ENCODE measurements at regions not wholly inside any gene's neighbourhood (a gene's known extent, or its start where the extent isn't known, plus 50 kb on each side); places are given as distances from the start of the nearest gene placed in this dataset.
A peak's percentile ranks its signal among the peaks of the same experiment; 100 is the strongest.

DNA sequence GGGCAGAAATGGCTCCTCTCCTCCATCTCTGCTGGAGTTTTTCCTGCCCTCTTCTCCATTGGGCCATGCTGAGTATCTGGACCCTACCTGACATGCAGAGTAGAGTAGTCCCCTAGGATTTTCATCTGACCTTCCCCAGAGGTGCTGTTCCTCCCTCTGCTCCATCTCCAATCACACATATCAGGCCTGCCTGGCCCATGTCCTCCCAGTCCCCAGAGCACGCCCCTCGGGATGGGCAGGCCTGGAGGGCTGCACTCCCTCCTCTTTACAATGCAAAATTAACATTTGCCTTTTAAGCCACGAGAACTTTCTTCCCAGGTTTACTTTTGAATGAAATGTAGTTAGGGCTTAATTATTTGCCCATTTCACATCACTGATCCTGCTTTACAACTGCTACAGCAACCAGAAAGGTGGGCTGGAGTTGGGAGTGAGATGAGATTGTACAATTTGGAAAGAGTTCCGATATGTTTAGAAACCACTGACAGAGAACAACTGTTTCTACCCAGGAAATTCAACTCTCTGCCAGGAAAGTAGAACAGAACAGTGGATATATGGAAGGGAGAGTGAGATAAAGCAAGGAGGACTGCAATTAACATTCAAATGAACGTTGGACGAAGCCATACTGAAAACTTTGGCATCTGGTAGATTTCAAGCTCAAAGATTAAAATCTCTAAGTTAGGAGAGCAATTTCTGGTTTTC is 184.0 kb upstream of the HABP2 start:
- DNase-seq: no peak

- no peak for DNase-seq
Measured at GRCh38 chr10:113369365-113369694, 183.5 kb upstream of the HABP2 start.

DNA sequence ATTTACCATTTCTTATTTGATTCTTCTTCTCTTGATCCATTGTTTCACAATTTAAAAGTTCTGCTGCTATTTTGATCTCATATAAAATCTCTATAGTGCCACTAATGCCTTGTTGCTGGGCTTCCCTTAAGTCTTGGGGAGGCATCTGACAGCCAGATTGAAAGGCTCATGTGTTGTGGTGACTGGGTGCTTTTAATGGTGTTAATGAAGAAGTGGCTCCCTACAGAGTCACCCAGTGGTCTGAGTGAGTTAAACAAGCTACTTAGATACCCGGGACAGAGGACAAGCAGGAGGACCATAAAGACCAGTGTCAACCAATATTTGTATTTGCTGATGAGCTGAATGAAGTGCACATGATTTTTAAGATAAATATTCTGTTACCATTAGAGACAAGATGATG is 176.4 kb upstream of the HABP2 start:
- DNase-seq: no peak

DNA sequence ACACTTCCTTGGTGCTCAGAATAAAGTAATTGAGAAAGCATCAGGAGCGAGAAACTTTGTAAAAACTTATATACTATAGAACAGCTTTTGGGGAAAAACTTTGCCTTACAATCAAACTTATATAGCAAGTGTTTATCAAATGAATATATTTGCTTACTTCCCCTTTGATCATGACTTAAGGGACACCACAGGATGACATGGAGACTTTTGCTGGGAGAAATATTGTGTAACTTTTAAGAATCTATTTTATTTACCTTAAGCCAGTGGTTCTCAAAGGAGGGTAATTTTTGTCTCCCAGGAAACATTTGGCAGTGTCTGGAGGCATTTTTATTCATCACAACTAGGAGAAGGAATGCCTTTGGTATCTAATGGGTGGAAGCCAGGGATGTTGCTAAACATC is 173.8 kb upstream of the HABP2 start:
- no peak for DNase-seq

- no peak for DNase-seq
Measured at GRCh38 chr10:113381416-113381815, 171.4 kb upstream of the HABP2 start.

DNA sequence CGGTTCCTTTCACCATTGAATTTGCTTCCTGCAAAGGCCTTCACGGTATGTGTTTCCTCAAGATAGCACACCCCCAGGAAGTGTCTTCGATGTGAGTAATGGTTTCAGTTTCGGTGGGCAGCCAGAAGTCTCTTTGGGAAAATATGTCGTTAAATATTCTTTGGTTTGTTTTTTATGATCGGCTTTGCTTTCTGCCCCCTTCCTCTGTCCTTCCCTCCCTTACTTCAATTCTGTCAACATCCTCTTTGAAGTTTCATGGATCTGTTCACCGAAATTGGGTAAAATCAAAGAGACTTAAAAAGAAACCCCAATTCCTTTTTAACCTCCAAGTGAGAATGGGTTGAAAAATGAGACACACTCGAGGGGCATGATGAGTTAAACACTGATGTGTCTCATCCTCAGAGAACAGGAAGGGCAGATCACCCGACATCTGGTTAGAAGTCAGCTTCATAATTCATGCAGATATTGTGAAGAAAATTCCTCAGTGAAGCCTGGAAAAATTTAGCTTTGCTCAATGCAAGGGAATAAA is 170.8 kb upstream of the HABP2 start:
- peak; percentile 47 for DNase-seq

GRCh38 chr10:113382691-113383090 is 170.2 kb upstream of the HABP2 start:
- no peak for DNase-seq

GRCh38 chr10:113384181-113384580 is 168.7 kb upstream of the HABP2 start:
- no peak for DNase-seq

DNA sequence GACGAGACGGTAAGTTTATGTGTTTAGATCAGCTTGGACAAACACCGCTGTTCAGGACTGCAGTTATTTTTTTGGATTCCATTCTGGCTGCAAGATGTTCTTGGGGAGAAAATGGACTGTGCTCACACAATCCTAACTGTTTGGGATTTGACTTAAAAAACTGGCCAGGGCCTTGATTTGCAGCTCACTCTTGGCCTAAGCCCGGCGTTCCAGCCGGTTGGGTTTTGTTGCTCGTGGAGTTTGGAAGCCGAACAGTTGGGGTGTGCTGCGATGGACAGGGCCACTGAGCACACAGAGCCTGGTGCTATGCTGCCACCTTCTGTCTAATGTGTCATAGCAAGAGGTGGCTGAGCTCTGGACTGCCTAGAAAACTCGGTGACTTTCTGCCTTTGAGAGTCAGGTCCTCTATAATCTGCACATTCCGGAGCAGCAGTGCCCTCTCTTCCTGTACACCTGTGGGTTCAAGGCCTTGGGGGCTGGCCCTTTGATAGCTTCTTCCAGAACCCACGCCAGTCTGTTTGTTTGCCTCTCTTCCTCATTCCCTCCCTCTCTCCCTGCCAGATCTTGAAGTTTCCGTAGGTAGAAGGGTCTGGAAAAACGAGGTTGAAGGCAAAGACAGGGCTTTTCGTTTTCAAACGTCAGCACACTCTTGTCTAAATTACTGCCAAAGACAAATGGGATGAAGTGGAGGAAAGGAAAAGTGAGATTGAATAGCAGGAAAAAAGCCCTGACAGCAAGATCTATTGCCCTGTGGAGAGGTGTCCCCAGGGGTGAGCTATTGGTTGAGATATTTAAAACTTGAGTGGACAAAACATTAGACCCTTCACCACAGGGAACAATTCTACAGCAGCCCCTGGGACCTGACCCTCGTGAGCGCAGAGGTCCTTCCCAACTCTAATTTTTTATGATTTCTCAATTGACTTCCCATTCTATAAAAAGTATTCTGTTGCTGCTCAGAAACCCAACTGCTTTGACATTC is 167.5 kb upstream of the HABP2 start:
- peak; percentile 68 for DNase-seq

- no peak for DNase-seq
Measured at GRCh38 chr10:113386005-113386404, 166.8 kb upstream of the HABP2 start.

DNA sequence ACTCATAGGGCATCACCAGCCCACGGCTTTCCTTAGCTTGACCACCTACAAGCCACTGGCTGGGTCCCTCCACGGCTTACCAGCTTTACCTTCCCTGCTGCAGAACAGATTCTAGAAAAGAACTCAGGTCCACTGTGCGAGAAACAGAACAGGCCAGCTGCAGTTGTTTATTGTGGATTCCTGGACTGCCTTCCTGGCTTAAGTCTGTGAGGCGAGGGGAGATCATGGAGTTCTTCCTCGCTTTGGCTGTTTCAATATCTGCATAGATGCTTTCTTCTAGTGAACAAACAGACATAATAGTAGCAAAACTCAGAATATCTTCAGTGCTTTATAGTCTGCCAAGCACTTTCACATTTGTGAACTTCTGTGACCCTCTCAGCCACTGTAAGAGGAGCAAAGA is 162.9 kb upstream of the HABP2 start:
- DNase-seq: no peak

- DNase-seq: no peak
Measured at GRCh38 chr10:113390896-113391295, 162.0 kb upstream of the HABP2 start.

DNA sequence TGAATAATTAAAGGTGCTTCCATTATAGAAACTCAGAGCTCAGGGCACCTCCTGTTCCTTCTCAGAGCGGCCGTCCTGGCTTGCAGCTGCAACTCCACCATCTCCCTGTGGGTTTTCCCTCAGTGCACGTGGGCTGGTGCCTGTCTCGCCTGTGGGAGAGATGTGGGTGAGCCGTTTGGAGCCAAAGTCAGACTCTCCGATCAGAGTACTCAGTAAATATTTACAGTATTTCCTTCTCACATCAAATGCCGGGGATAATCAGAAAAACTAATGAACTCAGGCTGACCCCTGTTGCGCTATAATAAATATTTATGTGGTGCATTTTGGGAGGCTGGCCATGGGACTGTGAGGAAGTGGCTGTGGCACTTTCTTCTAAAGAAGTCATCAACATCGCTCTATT is 155.8 kb upstream of the HABP2 start:
- DNase-seq: no peak

DNA sequence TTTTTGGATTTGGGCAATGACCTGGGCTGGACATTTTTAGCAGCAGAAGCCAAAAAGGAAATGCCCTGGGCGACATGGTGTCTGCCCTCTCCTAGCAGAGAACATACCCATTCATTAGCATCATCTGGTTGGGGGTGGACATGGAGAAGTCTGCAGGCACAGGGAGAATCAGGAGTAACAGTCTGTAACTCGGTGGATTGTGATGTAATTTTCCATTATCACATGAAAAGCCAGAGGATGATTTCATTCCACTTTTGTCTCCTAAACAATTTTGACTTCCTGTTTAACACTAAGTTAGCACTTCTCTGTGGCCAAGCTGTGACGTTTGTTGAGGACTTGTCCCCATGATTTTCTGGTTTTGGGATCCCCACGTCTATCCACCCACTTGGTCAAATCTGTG is 153.8 kb upstream of the HABP2 start:
- DNase-seq: no peak

DNA sequence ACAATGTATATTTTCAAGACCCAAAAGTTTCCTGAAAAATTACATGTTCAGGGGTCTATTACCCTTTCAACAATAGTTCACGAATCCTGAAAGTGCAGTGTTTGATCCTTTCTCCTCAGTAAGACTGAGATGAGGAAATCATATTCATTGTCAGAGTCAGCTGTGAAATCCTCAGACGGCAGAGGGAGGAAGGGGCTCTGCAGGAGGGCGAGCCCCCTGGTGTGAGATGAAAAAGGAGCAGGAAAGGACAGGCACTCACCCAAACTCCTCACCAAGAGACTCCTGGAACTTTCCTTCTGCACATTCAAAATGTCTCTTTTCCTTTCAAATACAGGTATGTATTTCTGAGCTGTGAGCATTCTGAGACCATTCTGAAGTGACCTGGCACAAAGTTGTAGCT is 150.3 kb upstream of the HABP2 start:
- DNase-seq: no peak

DNA sequence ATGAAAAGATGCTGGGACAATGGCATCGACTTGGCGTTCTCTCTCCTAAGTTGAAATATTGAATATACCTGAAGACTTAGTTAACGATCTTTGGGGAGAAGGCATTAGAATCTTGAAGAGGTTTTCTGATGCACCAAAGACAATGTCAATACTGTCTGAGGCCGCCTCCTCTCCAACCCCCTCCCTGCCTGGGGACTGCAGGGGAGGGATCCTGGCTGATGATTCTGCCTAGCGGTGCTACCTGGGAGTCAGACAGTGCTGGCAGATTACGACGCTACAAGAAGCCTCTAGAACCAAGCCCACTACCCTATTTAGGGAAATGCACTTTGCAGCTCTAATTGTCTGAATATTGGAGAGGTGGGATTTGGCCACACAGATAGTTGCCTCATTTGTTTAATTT is 145.6 kb upstream of the HABP2 start:
- DNase-seq: no peak

DNA sequence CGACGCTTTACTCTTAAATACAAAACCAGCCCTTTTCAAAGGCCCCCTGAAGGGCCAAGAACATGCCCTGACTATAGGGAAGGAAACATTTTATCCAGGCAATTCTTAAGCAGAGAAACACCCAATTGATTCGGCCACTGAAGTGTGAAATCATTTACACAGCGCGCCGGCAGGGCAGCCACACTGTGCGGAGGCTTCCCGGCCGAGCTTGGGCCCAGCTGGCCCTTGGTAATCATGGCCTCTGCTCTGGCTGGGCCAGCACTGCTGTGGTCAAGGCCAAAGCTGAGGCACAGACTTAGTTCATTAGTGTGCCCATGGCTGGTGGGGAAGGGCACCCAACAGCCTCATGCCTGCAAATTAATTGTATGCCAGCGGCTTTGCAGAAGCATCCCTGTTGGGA is 143.7 kb upstream of the HABP2 start:
- no peak for DNase-seq

- DNase-seq: no peak
Measured at GRCh38 chr10:113410618-113411017, 142.2 kb upstream of the HABP2 start.

DNA sequence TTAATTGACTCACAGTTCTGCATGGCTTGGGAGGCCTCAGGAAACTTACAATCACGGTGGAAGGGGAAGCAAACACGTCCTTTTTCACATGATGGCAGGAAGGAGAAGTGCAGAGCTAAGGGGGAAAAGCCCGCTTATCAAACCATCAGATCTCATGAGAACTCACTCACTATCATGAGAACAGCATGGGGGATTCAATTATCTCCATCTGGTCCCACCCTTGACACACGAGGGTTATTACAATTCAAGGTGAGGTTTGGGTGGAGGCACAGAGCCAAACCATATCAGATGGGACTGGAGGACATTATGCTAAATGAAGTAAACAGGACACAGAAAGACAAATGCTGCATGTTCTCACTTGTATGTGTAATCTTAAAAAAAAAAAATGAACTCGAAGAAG is 141.4 kb upstream of the HABP2 start:
- DNase-seq: no peak

DNA sequence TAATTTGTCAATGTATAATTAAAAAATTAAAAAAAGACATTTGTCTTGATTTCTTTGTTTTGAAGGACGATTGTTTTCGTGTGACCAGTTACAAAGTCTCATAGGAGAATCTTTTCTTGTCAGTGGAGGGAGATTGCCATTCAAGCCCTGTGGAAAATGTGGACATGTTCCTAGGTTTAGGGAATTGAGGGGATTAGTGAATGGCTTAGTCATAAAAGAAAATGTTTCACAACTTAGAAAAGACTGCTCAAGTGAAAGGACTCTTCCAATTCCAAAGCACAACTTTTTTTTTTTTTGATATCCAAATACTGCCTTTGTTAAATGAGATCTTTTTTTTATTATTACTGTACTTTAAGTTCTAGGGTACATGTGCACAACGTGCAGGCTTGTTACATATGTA is 140.7 kb upstream of the HABP2 start:
- no peak for DNase-seq

DNA sequence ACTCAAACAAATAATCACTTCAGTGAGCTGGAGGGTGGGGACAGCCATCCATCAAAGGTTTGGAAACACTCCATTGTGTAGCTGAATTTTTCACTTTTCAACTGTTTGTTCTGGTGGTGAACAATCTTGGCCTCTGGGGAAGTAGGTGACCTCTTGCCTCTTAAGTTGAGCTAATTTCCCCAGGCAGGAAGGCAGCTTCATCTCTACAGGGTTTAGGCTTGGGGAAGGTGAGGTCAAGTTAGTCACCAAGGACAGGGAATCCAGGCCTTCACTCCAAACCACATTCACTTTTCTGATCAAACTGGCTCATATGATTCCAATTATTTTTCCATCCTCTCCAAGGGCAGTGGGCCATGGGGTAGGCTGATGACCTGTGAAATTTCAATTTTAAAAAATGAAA is 138.3 kb upstream of the HABP2 start:
- DNase-seq: no peak

GRCh38 chr10:113415246-113415645 is 137.6 kb upstream of the HABP2 start:
- no peak for DNase-seq

DNA sequence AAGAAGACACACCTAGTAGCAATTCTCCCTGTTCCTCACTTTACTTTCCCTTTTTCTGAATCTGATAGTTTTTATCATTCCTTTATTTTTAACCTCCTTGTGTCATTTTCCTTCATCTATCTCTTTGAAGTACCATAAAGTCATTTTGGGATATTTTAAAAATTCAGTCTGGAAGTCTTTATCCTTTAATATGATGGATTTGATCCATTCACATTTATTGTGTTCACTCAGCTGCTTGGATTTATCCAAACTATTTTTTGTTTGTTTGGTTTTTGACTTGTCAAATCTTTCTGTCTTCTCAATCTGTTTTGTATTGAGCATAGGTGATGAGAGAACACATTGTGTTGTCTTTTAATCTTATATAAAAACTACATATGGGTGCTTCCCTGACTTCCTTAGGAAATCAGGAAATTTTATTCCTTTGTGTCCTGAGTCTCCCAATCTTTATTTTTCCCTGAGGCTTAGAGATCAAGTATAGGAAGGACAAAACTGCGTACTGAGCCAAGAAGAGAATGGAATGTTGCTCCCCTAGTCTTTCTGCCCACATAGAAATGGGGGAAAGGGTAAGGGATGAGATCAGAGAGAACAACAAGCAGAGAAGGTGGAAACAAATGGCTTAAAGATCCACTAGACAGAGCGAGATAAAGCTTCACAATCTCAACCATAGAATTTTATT is 132.7 kb upstream of the HABP2 start:
- DNase-seq: no peak

All from activated CD4-positive, alpha-beta T cell treated with anti-CD3 and anti-CD28 coated beads, Interleukin-2, Interleukin-6, amounts not matched to agents 100 ng/mL and 50 ng/mL, durations not matched to agents 16 hours and 8 hours (primary cell).